NOMO-1 treated with dmso at 0.1 percent for 144 hours (cell line): ENCODE measurements at regions not wholly inside any gene's neighbourhood (a gene's known extent, or its start where the extent isn't known, plus 50 kb on each side); places are given as distances from the start of the nearest gene placed in this dataset.

Experiments
- DNase-seq: peaks from one replicate; lab custom pipeline; 2025; ENCODE audit not compliant: unreplicated experiment; lab: John Stamatoyannopoulos, UW

DNA sequence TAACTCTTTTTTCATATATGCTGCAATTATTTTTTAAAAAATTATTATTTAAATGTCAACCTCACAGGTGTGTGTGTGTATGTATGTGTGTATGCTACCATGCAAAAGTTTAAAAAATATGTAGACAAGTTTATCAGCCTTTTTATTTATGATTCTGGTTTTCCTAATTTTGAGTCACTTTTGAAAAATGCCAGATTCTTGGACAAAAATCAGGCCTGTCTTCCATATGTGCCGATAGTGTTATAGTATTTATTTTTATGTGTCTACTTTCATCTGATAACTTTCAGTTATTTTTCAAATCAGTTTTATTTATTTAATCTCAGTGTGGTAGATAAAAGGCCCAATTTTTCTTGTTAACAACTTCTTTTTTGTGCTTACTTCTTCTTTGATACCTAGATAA is 176.2 kb downstream of the RDH14 start:
- no peak for DNase-seq

DNA sequence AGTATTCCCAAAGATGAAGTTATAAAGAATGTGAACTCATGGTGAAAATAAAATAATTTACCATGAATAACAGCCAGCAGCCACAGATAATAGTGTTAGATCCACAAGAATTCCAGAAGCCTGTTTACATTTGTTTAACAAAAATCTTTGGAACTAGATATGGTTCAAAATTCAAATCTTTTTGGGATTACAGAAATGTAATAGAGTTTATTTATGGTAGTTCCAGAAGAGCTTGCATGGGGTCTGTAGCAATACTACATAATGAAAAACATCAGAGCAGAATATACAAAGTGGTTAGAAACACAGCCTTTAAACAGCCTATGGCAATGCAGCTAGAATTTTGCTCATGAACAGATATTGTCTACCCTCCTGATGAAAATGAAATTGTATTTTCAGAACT is 179.1 kb downstream of the RDH14 start:
- DNase-seq, result no peak

DNA sequence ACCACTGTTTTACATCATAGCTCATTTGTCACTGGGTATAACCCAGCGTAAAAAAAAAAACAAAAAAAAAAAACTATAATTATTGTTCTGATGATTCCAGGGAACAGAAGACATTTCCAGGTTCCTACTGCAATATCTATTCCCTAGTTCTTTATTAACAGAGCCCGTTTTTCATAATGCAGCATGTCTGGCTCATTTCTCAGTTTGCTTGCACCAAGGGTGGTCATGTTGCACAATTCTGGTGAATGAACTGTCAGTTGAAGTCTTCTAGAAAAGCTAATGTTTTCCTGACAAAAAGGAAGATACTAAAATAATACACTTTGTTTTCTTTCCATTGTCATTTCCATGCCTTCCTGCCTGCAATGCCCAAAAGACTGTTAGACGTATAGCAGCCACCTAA is 180.1 kb downstream of the RDH14 start:
- no peak for DNase-seq

DNA sequence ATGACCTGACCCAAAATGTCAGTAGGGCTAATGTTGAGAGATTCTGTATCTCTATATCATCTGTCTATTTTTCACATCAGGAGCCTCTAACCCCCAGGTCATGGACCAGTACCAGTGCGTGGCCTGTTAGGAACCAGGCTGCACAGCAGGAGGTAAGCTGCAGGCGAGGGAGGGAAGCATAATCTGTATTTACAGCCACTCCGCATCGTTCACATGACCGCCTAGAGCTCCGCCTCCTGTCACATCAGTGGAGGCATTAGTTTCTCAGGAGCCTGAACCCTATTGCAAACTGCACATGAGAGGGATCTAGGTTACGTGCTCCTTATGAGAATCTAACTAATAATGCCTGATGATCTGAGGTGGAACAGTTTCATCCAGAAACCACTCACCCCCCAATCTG is 180.6 kb downstream of the RDH14 start:
- DNase-seq, result no peak

DNA sequence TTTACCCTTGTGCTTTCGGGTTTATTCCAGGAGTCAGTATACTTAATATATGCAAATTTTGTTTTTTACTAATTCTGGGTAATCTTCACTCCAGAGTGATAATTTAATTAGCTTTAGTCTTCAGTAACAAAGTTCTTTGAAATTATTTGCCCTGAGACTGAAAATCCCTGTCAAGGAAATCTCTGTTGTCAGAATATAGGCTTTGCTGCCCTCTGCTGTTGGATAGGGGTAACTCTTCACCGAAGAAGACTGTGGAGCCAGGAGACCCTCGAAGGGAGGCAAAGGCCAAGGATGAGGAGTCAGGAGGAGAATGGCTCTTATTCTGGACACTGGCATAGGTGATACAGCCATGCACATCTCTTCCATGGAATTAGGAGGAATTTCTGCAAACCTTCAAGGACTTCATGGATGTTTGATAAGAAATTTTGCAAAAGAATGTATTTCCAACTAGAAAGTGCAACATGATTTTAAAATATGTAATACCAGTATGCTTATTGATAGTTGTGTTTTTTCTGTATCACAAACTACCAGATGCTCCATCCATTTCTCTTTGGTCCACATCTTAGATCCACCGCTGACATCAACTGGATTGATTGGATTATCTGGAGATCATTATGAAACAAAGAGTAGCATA is 182.3 kb downstream of the RDH14 start:
- DNase-seq, result no peak

DNA sequence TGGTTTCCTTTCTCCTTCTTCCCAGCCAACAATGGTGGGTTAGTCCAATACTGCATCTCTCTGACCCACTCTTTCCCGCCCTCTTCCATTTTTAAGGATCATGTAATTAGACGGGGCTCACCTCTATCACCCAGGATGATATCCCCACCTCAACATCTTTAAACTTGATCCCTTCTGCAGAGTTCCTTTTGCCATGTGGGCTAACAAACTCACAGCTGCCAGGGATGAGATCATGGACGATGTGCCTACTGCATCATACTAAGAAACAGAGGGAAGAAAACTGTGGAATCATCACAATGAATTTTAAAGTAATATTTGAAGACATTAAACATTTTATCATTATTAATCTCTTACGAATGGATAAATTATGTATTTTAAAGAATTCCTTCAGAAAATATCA is 183.5 kb downstream of the RDH14 start:
- DNase-seq, result no peak

DNA sequence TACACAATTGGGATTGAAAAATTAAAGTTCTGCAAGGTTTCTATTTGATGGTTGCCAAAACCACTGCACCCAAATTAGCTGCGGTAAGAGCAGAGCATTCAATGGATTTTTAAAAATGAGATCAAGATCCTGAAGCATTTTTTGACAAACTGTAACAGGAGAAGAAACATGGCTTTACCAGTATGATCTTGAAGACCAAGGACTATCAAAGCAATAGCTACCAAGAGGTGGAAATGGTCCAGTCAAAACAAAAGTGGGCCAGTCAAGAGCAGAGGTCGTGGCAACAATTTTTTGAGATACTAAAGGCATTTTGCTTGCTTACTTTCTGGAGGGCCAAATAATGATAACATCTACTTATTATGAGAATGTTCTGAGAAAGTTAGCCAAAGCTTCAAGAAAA is 186.8 kb downstream of the RDH14 start:
- no peak for DNase-seq

DNA sequence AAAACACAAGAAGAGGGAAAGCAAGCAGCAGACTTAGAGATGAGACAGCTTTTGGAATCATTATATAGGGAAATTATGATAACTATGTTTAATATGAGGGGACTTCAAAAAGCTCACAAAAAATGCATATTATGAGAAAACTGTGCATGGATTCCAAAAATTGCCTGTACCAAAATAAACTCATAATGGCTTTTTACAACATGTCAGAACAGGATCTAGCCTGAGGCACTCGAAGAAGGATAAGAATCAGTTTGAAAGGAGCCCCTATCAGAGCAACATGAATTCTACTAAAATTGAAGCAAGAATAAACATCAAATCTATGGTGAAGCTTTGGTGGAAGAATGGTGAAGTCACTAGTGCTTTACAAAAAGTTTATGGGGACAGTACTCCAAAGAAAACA is 187.4 kb downstream of the RDH14 start:
- no peak for DNase-seq

DNA sequence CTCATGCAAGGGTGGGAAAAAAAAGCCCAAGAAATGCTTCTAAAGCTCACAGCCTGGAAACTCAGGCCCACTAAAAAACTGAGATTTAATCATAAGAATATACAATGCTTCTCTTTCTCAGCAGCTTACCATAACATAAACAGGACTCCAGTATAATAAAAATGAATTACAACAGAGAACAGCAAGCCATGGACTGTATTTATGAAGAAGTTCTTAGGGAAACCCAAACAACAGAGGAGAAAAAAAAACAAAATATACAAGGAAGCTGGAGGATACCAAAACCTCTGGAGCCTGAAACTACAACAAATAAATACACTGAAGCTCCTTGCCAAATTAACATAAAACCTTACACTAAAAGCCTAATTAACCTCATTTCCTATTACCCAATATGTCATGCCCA is 187.8 kb downstream of the RDH14 start:
- DNase-seq, result no peak

DNA sequence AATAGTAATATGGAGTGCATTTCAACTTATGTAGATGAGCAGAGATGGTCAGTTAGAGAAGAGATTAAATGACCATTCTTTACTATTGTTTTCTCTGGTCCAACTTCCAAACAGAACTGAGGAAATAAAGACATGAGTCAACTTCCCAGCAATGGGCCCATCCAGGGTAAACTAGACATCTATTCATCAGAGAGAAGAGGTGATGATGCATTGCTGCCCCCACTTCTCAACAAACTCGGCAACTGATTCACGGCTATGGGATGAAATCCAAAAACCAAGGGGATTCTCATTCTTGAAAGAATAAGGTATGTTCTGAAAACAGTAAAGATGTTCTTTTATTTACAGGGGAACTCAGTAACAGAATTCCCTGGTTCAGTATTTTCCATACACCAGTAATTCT is 190.7 kb downstream of the RDH14 start:
- no peak for DNase-seq

DNA sequence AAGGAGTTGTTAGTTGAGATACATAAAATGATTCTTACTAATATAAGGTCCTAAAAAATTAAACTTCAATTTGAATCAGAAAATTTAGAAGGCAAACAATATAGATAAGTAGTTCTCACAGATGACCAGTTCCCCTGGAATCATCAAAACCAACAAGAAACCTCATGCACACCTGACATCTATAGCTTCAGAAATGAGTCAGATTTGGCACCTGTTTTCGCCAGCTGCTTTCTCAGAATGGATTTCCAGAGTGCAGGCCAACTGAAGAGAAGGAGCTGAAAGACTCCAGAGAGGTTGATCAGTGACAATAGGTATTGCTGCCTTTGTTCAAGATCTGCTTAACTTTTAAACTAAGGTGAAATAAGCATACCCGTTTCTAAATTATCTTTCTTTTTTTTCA is 192.4 kb downstream of the RDH14 start:
- DNase-seq, result no peak

DNA sequence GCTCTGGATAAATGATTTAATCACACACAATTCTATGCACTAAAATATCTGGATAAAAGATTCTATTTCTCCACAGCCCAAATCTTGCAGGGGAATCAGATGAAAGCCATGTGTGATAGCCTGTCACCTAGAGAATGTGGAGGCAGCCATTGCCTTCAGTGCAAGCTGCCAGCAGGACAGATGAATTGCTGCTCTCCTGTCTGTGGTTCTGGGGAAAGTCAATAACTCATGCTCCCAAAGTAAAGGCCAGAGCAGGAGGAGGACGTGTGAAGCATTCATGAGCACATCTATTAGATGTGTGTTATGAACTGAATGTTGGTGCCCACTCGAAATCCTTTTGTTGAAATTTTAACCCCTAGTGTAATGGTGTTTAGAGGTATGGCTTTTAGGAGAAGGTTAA is 195.1 kb downstream of the RDH14 start:
- DNase-seq, result no peak

DNA sequence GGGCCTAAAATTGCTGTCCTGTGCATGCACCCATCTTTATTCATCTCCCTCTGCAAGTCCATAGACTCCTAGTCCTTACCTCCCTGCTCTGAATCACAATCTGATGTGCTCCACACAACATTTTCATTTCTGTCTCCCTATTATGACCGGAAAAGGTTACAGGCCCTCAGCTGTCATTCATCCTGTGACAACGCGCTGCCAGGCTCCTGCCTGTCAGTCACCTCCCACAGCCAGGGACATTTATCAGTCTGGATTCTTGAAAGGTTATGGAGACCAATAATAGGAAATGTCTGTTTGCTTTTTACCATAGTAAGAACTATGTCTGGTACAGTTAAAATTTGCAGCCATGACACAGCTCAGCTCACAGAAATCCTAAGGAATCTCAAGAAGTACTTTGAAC is 197.1 kb downstream of the RDH14 start:
- no peak for DNase-seq

DNA sequence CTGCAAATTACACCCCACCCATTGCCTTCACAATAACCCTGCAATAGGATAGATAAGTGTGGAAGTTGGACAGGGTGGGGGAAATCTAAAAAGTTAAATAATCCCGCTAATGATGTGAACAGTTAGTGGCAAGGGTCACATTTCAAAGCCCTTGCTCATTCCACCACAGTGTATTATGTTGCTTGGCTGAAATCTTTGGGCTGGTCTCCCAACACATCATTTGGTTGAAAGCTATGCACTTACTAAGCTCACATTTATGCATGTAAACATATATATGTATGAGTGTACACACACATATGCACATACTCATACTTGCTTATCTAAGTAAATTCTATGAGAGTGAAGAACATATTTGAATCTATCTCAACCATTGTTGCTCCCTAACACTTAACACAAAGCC is 197.8 kb downstream of the RDH14 start:
- no peak for DNase-seq

DNA sequence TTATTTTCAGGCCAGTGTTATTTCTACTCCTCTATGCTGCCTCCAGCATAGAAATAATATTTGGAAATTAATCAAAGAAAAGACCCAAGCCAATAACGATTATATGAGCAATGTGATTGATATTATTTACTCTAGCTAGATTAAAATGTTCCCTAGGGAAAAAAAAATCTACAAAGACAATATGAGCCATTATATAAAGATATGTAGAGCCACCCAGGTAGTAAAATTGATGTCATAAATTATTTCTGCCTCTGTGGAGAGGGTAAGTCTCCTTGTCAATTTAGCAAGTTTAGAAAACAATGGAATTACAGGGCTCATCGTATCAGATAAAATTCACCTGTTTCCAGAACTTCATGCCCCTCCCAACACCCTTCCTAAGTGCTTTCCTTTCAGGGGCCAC is 202.9 kb downstream of the RDH14 start:
- DNase-seq, result no peak

DNA sequence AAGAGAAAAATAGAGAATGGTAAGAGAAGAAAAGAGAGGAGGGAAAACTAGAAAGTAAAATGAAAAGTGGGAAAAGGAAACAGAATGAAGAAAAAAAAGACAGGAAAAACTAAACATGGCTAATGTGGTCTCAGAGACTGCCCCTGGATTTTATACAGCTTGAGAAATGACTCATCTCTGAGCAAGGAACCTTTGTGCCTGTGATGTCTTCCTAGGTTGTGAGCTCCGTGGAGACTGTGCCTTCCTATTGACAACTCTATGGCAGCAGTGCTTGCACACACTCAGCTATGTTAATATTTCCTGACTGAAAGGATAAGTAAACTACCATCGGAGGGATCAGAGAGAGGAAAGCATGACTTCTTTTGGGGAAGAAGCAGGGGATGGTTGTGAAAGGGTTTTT is 203.8 kb downstream of the RDH14 start:
- DNase-seq, result no peak

DNA sequence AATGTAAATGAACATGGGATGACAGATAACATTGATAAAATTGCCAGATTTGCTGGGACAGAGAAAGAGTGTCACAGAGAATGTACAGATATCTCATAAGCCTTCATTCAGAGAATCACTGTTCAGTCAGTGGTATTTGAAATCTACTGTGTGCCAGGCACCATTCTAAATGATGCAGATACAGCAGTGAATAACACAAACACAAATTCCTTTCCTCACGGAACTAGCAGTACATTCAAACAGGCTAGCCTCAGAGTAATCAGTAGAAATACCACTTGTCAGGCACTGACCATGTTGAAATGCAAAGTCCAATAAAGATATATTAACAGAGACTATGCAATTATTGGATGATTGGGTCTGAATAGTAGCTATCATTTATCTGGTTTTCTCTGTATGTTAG is 211.0 kb downstream of the RDH14 start:
- DNase-seq, result no peak

DNA sequence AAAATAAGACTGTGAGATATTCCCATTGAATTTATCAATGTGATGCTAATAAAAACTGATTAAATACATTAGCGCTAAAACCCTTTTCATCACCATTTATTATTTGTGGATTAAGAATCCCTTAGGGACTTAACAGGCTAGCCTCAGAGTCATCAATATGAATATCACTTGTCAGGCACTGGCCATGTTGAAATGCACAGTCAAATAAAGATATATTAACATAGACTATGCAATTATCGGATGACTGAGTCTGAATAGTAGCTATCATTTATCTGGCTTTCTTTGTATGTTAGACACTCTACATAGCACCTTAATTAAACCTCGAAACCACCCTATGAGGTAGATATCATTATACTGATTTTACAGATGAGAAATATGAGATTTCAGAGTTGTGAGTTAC is 213.6 kb downstream of the RDH14 start:
- DNase-seq, result no peak

DNA sequence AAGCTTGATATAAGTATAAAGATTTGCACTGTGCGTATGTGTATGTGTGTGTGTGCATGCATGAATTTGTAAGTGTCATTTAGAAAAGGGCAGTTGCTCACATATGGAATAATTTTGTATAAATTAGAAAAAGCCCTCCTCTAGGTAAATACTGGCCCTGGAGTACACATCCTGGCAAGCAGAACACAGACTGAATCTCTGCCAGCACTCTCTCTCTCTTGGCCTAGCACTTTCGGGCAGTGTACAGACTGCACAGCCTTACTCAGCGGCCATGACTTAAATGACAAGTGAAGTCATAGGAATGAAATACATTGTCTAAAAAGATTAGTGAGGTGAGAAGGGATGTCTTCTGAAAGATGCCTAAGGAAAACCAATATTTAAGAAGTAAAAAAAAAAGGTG is 214.1 kb downstream of the RDH14 start:
- DNase-seq, result no peak

DNA sequence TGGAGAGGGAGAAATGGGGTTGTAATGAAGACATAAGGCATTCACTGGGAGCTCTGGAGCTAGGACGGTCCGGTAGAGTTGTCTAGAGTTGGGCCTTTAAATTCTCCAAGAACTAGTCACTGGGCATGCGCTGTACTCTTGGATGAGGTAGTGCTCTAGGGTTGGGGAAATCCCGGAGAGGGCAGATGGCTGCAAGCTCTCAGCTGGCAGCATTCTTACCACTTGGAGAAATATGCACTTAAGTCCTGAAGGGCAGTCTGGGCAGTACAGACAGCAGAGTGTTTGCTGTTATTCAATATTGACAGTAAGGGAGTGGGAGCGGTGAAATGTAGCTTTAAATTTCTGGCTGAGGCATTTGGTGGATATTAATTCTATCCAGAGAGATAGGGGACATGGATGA is 214.6 kb downstream of the RDH14 start:
- no peak for DNase-seq

DNA sequence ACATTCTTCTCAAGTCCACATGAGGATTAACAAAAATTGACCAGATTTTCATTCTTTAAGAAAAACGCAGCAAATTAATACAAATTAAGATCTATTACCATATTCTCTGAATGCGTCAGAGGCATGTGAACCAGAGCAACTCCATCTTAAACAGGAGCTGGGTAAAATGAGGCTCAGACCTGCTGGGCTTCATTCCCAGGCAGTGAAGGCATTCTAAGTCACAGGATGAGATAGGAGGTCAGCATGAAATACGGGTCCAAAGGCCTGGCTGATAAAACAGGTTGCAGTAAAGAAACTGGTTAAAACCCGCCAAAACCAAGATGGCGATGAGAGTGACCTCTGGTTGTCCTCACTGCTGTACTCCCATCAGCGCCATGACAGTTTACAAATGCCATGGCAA is 217.6 kb downstream of the RDH14 start:
- no peak for DNase-seq

DNA sequence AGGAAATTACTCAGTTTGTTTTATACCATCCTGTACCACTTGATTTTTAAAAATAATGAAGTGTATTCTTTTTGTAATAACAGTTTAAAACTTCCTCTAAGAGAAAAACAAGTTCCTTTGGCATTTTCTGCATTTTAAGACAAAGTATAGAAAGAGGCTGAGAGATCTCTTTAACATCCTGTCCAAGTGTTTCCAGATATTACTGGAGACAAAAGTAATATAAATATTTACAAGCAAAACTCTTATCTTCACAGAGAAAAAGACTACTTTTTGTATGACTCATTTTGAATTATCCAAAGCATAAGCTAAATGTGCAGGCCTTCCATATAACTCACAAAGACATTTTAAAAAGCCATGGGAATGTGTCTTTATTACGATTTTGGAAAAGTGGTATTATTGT is 221.1 kb downstream of the RDH14 start:
- no peak for DNase-seq

DNA sequence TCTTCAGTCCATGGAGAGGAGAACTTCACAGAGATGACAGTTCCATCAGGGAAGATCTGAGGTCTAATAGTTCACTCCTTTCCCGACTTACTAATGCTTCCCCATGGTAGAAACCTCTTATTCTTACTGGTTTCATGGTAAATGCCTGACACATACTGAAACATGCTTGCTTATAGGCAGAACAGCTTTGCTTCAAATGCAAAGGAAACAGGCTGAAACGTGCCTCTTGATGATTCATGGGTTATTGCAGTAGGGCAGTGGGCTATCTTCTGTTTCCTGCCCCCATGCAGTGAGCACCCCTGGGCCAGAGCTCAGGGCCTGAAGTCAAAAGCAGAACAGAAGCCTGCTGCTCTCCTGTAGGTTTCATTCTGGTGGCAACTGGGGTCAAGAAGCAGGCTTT is 223.5 kb downstream of the RDH14 start:
- DNase-seq, result no peak

DNA sequence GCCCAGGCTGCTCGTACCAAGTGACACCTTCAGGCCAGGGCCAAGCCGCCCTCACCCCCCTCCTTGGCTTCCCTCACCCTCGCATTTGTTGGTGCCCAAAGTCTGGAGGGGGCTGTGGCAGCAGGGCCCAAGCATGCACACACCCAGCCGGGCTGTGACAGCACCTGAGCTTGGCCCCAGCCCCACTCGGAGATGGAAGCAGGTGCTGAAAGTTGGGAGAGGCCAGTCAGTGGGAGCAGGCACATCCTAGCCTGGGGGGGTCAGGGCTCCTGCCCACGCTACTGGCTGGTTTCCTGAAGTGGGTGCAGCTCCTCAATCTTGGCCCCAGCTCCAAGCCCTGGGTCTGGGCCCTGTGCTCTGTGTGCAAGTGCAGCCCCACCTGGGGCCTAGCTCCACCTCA is 228.0 kb downstream of the RDH14 start:
- DNase-seq, result no peak
